ENCODE measurements at regions not wholly inside any gene's neighbourhood (a gene's known extent, or its start where the extent isn't known, plus 50 kb on each side); places are given as distances from the start of the nearest gene placed in this dataset.

DNA sequence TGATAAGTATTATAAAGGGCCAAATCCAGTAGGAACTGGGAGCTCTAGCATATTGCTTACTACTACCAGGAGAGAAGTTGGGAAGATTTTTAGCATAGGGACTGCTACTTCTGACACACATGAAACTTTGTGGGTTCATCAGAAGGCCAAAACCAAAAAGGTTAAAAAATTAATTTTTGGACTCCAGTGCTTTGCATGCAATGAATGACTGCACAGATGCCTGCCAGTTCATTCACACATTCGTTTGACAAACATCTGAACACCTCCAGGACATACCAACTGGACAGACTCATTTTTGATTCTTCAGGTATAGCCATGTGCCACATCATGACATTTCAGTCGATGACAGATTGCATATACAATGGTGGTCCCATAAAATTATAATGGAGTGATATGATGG, 79.8 kb downstream of the MID1IP1 start:
- Histone ChIP-seq H3K27me3 (no peaks in the 10 kb centered on the region), H3K27ac (no peak overlapping the region), H3K4me1 (ENCODE audit: low read depth) (no peaks in the 10 kb centered on the region), H3K4me3 (no peak overlapping the region), H3K36me3 (no peaks in the 10 kb centered on the region), H3K9me3 (ENCODE audit: low read depth) (no peaks in the 10 kb centered on the region)
- TF ChIP-seq, protein P1, sequence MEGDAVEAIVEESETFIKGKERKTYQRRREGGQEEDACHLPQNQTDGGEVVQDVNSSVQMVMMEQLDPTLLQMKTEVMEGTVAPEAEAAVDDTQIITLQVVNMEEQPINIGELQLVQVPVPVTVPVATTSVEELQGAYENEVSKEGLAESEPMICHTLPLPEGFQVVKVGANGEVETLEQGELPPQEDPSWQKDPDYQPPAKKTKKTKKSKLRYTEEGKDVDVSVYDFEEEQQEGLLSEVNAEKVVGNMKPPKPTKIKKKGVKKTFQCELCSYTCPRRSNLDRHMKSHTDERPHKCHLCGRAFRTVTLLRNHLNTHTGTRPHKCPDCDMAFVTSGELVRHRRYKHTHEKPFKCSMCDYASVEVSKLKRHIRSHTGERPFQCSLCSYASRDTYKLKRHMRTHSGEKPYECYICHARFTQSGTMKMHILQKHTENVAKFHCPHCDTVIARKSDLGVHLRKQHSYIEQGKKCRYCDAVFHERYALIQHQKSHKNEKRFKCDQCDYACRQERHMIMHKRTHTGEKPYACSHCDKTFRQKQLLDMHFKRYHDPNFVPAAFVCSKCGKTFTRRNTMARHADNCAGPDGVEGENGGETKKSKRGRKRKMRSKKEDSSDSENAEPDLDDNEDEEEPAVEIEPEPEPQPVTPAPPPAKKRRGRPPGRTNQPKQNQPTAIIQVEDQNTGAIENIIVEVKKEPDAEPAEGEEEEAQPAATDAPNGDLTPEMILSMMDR (IDR thresholded peaks at IDR 0.05; ENCODE audit: low read depth, low read length), result no peak
- no peak for DNase-seq (ENCODE audit: low read depth in 1 of 2, low spot score in 1 of 2)

DNA sequence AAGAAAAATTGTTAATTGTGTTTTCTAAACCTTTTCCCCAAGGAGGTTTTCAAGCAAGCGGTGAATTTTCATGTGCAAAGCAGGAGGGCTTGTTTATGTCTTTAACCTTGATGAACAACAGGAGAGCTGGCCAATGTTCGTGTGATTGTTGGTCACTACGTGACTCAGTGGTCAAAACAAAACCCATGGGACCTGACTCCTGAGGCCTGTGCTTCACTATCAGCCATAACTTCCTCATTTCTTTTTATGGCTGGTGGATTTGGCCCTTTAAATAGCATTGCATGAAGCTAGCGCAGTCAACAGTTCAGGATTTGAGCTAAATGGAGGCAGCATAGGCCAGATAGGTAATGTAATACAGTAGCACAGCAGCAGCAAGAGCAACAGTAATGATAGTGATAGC, 80.5 kb downstream of the MID1IP1 start:
- no peaks in the 10 kb centered on the region for H3K36me3 ChIP-seq
- no peaks in the 10 kb centered on the region for H3K4me1 ChIP-seq (ENCODE audit: low read depth)
- H3K4me3 ChIP-seq, result no peak overlapping the region
- H3K27ac ChIP-seq, result no peak overlapping the region
- no peak for DNase-seq (ENCODE audit: low read depth in 1 of 2, low spot score in 1 of 2)
- no peaks in the 10 kb centered on the region for H3K9me3 ChIP-seq (ENCODE audit: low read depth)
- no peaks in the 10 kb centered on the region for H3K27me3 ChIP-seq
- TF ChIP-seq, protein P1 (IDR thresholded peaks at IDR 0.05; ENCODE audit: low read depth, low read length), result no peak

DNA sequence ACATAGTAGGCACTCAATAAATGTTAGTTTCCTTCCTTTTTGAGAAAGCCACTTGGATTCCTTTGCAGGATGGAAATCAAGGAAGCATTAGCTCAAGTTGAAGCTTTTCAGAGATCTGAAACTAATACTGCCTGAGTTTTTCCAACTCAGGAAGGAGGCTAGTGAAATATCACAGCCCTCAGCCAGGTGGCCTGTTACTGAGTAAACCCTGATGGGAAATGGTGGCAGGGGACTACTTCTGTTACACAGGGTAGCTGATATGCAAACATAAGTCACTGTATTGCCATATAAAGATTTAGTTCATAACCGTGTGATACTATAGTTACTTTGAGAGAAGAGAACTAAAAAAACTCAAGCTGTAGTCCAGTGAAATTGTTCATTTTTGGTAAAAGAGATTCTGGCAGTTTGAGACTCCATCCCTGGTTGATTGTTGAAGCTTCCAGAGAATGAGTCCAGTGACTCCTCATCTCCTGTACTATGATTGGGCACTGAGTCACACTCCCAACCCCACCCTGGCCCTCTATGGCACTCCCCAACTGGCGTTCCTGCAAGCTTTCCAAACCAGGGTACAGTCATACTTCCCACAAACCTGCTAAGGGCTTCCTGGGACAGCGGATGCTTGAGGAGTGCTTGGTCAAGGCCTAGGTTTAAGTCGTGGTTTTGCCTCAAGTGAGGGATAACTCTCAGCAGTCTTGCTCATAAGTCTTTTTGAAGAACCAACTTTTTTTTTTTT, 81.8 kb downstream of the MID1IP1 start:
- TF ChIP-seq, protein P1 (IDR thresholded peaks at IDR 0.05; ENCODE audit: low read depth, low read length), result no peak
- Histone ChIP-seq H3K27me3 (no peaks in the 10 kb centered on the region), H3K4me3 (no peak overlapping the region), H3K36me3 (no peaks in the 10 kb centered on the region), H3K9me3 (ENCODE audit: low read depth) (no peaks in the 10 kb centered on the region), H3K4me1 (ENCODE audit: low read depth) (no peaks in the 10 kb centered on the region), H3K27ac (no peak overlapping the region)
- peak in 1 of 2 donors; percentile 41 for DNase-seq (ENCODE audit: low read depth in 1 of 2, low spot score in 1 of 2)

DNA sequence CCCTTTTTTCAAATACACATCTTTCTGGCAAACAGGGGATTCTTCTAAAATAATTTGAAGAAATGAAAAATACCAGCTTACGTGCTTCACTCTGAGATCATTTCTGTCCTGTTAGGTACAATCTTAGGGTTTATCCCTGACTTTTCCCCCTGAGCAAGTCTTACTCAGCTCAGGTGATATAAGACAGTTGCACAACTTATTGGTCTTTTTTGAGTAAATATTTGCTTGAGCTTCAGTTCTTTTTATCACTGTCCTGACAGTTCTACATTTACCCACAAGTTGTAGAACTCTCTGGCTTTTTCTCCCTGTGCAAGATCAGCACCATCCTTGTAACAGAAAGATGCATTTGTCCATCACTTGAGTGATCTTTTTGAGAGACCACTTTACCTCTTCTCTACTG, 84.9 kb downstream of the MID1IP1 start:
- no peaks in the 10 kb centered on the region for H3K27me3 ChIP-seq
- no peak for DNase-seq (ENCODE audit: low read depth in 1 of 2, low spot score in 1 of 2)
- H3K4me1 ChIP-seq (ENCODE audit: low read depth), result no peaks in the 10 kb centered on the region
- no peaks in the 10 kb centered on the region for H3K9me3 ChIP-seq (ENCODE audit: low read depth)
- no peaks in the 10 kb centered on the region for H3K36me3 ChIP-seq
- TF ChIP-seq, protein P1 (IDR thresholded peaks at IDR 0.05; ENCODE audit: low read depth, low read length), result no peak
- H3K27ac ChIP-seq, result no peak overlapping the region
- no peak overlapping the region for H3K4me3 ChIP-seq

DNA sequence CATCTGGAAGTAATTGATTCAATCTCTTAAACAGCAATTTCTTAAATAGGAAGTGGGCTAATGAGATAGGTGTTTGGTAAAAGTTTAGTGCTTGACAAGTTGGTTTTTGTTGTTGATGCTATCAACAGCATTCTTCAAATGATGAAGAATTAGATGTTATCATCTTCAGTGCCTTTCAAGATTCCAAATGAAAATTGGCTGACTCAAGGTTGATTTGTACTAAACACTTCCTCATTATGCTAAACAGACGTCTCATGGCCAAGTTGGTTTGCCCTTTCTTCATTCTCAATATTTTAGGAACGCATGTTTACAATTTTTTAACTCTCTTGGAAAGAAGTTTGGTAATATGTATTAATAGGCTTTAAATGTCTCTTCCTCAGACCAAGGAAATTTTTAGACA, 86.0 kb downstream of the MID1IP1 start:
- Histone ChIP-seq H3K36me3 (no peaks in the 10 kb centered on the region), H3K27me3 (no peaks in the 10 kb centered on the region), H3K4me3 (no peak overlapping the region), H3K4me1 (ENCODE audit: low read depth) (peaks cover 6% of the 10 kb centered on the region), H3K9me3 (ENCODE audit: low read depth) (no peaks in the 10 kb centered on the region), H3K27ac (no peak overlapping the region)
- DNase-seq (ENCODE audit: low read depth in 1 of 2, low spot score in 1 of 2), result no peak
- TF ChIP-seq, protein P1 (IDR thresholded peaks at IDR 0.05; ENCODE audit: low read depth, low read length), result no peak
